Kidney glomerular epithelial cell (primary cell): ENCODE measurements at regions not wholly inside any gene's neighbourhood (a gene's known extent, or its start where the extent isn't known, plus 50 kb on each side); places are given as distances from the start of the nearest gene placed in this dataset.
"Not testable (repeated sequence)": the region's sequence is repeated elsewhere in the genome, so short reads cannot be mapped to it uniquely, and the experiment has no call there.

ENCODE experiments used
- DNase-seq: peaks from one replicate; lab custom pipeline; 2025; lab: John Stamatoyannopoulos, UW

DNA sequence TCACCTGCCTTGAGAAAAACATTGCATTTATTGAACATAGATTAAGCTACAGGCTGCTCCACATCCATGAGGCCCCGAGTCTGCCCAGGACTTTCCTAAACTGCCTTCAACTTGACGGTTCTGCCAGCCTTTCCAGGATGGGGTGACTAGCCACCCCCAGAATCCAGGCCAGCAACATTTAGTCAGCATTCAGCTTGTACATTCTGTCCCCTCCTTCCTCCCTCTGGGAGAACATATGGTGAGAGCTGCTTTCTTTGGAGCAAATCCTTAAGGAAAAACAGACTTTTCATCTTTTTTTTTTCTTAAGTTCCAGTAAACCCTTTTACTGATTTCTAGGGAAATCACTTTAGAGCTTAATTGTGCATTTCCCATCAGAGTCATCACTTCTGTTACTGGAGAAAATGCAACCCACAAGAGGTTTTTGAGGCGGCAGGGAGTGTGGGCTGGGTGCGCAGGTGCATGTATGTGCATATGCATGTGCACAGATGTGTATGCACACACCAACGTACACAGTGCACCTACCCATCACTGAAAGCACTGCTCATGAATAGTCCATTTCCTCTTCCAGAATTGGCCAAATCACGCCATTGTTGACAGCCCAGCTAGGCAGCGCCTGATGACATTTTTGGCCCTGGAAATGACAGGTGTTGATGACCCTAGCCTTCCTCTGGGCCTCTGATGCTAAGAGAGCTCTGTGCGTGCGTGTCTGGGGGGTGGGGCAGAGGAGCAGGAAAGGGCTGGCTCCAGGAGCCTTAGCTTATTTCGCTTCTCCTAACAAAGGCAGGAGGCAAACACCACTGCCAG lies 145.6 kb downstream of the HSD17B3 start:
- DNase-seq, result no peak

DNA sequence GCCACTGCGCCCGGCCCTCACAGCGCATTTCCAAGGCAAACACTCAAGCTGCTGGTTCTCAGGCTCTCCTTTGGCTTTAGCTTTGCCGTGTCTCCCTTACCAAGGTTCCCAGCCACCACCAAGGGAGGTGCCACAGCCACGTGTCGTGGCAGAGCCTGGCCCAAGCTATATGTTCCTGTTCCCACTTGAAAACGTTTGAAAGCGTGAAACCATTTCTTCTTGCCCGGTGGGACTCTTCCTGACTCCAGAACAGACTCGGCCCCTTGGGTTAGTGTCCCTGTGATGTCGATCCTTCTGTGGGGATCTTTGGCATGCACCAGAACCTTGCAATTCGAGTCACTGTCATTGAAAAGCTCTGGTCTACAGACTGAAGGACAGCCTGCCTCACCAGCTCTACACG lies 147.9 kb downstream of the HSD17B3 start:
- DNase-seq, result no peak

GRCh38 chr9:96152550-96152949 lies 149.4 kb downstream of the HSD17B3 start:
- no peak for DNase-seq

DNA sequence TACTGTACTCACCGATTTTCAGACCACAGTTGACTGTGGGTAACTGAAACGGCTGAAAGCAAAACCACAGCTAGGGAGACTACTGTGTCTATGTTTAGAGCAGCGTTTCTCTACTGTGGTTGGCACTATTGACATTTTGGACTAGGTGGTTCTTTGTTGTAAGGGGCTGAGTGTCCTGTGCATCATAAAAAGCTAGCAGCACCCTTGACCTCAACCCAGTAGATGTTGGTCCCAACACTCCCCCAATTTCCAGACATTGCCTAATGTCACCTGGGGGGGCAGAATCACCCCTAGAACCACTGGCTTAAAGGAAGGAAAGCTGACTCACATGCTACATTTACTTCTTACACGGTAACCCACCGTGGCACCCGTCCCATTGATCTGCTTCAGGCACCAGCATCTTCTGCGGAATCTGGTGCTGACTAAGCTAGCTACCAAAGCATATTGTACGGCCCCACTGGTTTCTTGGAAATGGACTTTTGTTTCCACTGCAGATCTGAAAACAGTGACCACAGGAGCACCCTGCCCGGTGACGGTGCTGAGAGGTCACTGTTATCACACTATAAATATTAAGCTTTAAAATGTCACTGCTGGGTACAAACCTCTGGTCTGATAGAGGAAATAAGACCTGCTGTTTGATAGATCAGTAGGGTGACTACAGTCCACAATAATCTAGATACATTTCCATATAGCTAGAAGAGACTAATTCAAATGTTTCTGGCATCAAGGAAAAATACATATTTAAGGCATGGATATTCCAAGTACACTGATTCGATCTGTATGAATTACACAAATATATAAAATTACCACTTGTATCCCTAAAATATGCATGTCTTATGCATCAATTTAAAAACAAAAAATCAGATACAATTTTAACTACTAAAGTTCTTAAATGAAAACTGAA lies 151.4 kb downstream of the HSD17B3 start:
- DNase-seq, result no peak

DNA sequence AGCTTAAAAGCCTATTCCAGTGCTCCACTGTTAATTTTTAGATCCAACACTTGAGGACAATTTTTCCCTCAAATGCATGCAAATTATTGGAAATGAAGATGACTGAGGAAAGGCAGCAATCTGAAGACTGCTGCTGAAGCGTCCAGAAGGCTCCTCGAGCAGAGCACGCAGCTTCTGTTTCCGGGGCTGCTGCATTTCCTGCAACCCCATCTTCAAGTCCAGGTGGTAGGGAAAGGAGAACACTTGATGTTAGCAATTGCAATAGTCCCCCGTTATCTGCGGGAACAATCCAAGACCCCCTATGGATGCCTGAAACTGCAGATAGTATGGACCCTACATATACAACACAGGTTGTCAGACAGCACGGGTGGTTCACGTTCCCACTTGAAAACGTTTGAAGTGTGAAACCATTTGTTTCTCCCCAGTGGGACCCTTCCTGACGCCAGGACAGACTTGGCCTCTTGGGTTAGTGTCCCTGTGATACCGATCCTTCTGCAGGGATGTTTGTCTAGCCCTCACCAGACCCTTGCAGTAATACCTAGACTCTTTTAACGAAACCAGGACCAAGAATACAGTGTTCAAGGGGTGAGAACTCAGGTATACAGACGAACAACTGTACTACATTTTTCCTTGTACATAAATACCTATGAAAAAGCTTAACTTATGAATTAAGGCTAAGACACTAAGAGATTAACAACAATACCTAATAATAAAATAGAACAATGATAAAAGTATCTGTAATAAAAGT lies 152.3 kb downstream of the HSD17B3 start:
- DNase-seq, result no peak

DNA sequence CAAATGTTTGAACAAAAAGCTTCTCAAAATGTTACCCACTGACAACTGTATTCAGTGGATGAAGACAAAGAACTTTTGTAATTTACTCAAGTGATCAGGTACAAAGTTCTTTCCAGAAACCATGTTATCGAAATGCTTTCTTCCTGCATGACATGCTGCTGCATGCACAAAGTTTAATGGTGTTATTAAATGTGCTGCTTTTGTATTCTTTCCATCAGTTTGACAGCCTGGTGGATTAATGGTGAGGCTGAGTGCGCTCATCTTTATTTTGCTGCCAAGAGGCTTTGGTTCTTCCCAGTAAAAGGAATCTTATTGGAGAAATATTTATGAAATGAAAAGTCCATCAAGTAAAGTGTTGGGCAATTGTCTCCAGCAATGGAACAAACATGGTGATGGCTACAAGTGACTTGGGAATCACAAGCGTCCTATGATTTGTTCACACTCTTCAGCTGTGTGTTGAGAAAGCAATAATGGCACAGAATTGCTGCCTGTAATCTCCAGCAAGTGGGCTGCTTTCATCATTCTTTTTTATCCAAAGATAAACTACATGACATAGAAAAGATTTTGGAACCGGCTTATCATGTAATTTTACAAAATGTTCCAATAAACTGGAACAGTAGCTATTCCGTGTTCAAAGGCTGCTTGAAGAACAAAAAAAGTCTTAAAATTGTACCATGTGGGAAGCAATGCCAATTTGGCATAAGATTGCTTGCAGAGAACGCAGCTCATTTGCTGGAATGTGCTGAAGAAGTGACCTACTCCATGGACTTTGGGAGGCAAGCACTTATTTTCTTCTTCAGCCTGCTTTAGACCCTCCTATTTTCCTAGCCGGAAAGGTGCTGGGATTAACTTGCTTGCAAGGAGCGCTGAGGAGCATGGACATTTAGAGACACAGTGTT lies 153.1 kb downstream of the HSD17B3 start:
- DNase-seq, result no peak

DNA sequence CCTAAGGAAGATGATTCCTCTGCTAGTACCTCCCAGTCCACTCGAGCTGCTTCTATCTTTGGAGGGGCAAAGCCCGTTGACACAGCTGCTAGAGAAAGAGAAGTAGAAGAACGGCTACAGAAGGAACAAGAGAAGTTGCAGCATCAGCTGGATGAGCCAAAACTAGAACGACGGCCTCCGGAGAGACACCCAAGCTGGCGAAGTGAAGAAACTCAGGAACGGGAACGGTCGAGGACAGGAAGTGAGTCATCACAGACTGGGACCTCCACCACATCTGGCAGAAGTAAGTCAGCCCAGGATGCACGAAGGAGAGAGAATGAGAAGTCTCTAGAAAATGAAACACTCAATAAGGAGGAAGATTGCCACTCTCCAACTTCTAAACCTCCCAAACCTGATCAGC lies 154.9 kb downstream of the HSD17B3 start:
- not testable (repeated sequence) for DNase-seq

DNA sequence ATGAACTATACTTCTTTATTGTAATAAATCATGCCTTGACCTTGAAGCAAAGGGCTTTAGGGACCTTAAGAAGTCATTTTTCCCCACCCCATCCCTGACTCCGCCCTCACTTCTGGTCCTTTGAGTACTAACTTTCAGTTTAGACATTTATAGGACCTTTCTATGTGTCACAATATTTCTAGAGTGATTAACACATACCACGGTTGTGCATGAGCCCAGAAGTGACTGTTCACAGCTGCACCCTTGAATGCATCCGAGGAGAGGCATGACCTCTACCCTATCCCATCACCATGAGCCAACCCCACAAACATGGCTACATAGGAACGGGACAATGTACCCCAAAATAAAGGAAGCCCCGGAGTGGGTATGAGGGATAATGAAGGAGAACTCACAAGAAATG lies 160.3 kb downstream of the HSD17B3 start:
- no peak for DNase-seq

GRCh38 chr9:96141128-96141474 lies 160.9 kb downstream of the HSD17B3 start:
- DNase-seq, result no peak

GRCh38 chr9:96140296-96141127 lies 161.5 kb downstream of the HSD17B3 start:
- DNase-seq, result no peak

- no peak for DNase-seq
Observed at GRCh38 chr9:96139592-96140295, 162.2 kb downstream of the HSD17B3 start.

GRCh38 chr9:96138616-96139015 lies 163.4 kb downstream of the HSD17B3 start:
- DNase-seq, result no peak

GRCh38 chr9:96137671-96138429 lies 164.1 kb downstream of the HSD17B3 start:
- DNase-seq, result no peak

DNA sequence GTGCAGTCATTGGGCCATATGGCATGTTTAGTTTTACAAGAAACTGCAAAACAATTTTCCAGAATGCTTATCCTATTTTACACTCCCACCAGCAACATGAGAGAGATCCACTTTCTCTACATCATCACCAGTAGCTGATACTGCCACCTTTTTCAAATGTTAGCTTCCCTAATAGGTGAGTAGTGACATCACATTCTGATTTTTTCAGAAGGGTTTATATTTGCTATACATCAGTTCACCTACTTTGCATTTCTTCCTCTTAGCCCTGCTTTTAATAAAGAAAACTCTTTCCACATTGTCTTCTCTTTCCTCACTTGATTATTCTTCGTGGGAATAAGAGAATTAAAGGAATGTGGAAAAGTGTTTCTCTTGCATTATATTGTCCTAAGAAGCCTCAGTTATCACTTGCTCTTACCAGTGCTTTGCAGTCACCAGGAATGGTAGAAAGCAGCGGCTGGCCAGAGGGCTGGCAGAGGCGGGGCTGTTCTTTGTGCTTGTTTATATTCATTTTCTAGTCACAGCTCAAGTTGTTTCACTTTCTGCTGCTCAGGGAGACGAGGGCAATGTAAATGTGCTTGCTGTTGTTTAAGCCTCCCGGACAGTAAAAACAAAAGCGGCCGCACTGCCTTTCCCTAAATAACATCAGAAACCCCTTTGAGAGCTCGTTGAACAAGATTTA lies 164.8 kb downstream of the HSD17B3 start:
- no peak for DNase-seq

- DNase-seq, result no peak
Observed at GRCh38 chr9:96135753-96136290, 166.2 kb downstream of the HSD17B3 start.

GRCh38 chr9:96135076-96135752 lies 166.8 kb downstream of the HSD17B3 start:
- DNase-seq, result no peak

GRCh38 chr9:96133321-96134021 lies 168.5 kb downstream of the HSD17B3 start:
- no peak for DNase-seq
